Esophagus (tissue), 2 donors: ENCODE measurements at regions not wholly inside any gene's neighbourhood (a gene's known extent, or its start where the extent isn't known, plus 50 kb on each side); places are given as distances from the start of the nearest gene placed in this dataset.
"Not testable (repeated sequence)": the region's sequence is repeated elsewhere in the genome, so short reads cannot be mapped to it uniquely, and the experiment has no call there.

Source experiments
- H3K27ac ChIP-seq, 2 donors: one replicate each; pipeline ENCODE4 v1.5.1; 2013; ENCODE audit warnings: low read depth in 2 of 2, mild to moderate bottlenecking in 2 of 2, inconsistent platforms in 1 of 2, low read length in 1 of 2, moderate library complexity in 1 of 2
- H3K27me3 ChIP-seq, 2 donors: one replicate each; pipeline ENCODE4 v1.6.1; 2013; ENCODE audit warnings: low read length in 2 of 2, control low read depth in 1 of 2, mild to moderate bottlenecking in 1 of 2; ENCODE audit not compliant: insufficient read depth in 2 of 2, control insufficient read depth in 1 of 2
- H3K36me3 ChIP-seq, 2 donors: one replicate each; pipeline ENCODE4 v1.6.1; 2013; ENCODE audit warnings: low read length in 1 of 2; ENCODE audit not compliant: control insufficient read depth in 2 of 2, insufficient read depth in 2 of 2
- H3K4me1 ChIP-seq, 2 donors: one replicate each; pipeline ENCODE4 v1.6.1; 2013; ENCODE audit warnings: low read length in 1 of 2; ENCODE audit not compliant: control insufficient read depth in 2 of 2, insufficient read depth in 2 of 2
- H3K4me3 ChIP-seq, 2 donors: one replicate each; pipeline ENCODE4 v1.5.1; 2013; ENCODE audit warnings: low read length in 2 of 2, mild to moderate bottlenecking in 2 of 2, low read depth in 1 of 2, moderate library complexity in 1 of 2
- H3K9me3 ChIP-seq, 2 donors: one replicate each; pipeline ENCODE4 v1.6.1; 2013; ENCODE audit warnings: mild to moderate bottlenecking in 2 of 2, low read depth in 1 of 2, low read length in 1 of 2, moderate library complexity in 1 of 2; ENCODE audit not compliant: control insufficient read depth in 2 of 2, insufficient read depth in 1 of 2
- whole genome bisulfite sequencing, 2 donors: extraction: QIAGEN DNeasy Blood & Tissue Kit; methylation state at CpG; one replicate each; pipeline ENCODE4 v1.1.7; 2013; 5-methylcytosine and 5-hydroxymethylcytosine counted together
- donor health status: healthy with polysubstance abuse.
- donor health status: Bipolar disorder and iron deficiency.

DNA sequence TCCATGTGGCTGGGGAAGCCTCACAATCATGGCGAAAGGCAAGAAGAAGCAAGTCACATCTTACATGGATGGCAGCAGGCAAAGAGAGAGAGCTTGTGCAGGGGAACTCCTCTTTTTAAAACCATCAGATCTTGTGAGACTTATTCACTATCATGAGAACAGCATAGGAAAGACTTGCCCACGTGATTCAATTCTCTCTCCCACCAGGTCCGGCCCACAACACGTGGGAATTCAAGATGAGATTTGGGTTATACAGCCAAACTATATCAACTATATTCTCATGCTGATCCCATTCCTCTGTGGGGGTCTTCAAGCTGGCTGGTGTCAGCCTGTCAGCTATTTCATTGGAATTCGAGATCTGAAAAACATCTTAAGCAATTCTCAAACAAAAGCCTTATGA lies 56.7 kb upstream of the RBM24 start:
- WGBS, 2 donors: 82 to 85% methylated on average over 5 of the region's 5 CpGs
- not testable (repeated sequence) for H3K9me3 ChIP-seq, H3K27me3 ChIP-seq, H3K4me1 ChIP-seq, H3K36me3 ChIP-seq, H3K4me3 ChIP-seq, H3K27ac ChIP-seq

DNA sequence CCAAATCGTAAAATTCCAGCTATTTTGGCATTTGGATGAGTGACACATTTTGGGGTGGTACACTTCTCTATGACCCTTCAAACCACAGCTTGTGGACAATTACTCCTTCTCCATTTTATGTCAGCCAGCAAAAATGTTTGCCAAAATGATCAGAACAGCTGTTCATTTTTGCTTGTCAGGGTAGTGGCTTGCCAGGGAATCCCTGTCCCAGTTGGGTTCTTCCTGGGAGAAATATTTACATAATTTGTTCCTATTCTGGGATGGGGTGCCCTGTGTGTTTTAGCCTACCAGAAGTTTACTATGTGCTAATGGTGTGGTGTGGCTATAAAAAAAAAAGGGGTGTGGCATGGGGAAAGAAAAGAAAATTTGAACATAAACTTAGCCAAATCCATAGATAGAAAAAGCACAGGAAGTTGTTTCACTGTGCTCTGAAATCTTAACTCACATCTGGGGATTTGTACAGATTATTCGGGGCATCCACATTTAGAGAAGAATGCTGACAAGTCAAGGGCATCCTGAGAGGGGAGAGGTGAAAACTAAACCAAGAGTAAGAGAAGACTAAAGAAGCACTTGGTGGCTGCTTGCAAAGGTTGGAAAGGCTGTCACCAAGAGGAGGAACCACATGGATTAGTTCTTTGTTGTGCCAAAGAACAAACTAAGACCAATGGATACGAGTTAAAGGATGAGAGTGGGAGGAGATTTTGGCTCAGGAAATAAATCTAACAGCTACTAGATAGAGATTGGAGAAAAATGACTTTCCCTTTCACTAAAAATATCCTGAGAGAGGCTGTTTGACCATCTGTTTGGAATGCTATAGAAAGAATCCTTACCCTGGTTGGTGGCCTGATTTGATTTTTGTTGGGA lies 55.2 kb upstream of the RBM24 start:
- Histone ChIP-seq H3K27ac (no peak overlapping the region), H3K36me3 (no peaks in the 10 kb centered on the region), H3K9me3 (no peaks in the 10 kb centered on the region), H3K27me3 (no peaks in the 10 kb centered on the region), H3K4me3 (no peak overlapping the region), H3K4me1 (no peaks in the 10 kb centered on the region)
- WGBS, 2 donors: 42 to 51% methylated on average over 3 of the region's 3 CpGs

DNA sequence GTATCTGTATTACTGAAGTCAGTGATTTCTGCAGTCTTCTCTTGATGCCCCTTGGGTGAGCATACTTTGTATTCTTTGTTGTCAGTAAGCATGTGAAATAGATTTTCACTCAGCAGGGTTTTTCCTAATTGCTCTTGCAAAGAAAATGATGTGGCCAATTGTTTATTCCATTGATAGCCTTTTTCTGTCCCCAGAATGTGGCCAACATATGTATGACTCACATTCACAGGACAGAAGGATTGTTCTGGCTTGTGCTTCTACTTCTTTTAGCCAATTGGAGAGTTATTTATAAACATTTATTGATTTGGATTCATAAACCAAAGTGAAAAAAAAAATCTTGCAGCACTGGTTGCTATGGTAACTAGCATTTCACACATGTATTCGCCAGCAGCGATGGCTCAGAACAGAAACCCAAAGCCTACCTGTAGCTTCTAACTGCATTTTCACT lies 54.4 kb upstream of the RBM24 start:
- 58 to 62% methylated on average over 2 of the region's 2 CpGs for WGBS, 2 donors
- no peak overlapping the region for H3K4me3 ChIP-seq
- H3K36me3 ChIP-seq: no peaks in the 10 kb centered on the region
- H3K27me3 ChIP-seq: no peaks in the 10 kb centered on the region
- H3K4me1 ChIP-seq: no peaks in the 10 kb centered on the region
- no peak overlapping the region for H3K27ac ChIP-seq
- no peaks in the 10 kb centered on the region for H3K9me3 ChIP-seq

DNA sequence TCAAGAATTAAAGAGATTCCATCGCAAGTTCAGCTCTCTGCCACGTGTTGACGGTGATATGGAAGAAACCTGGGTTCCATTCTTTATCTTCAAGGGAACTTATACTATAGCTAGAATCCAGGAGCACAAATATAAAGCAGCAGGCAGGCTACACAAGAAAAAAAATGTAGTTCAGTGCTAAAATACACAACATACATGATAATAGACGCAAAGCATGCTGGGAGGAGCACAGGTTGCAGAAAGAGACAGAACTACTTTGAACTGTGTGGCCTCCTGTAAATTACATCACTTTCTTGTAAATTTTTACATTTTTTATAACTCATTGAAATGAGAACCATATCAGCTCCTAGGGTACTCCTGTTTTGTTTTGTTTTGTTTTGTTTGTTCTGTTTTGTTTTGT lies 53.8 kb upstream of the RBM24 start:
- H3K27me3 ChIP-seq: no peaks in the 10 kb centered on the region
- no peaks in the 10 kb centered on the region for H3K9me3 ChIP-seq
- no peaks in the 10 kb centered on the region for H3K36me3 ChIP-seq
- WGBS, 2 donors: 76 to 89% methylated on average over 4 of the region's 4 CpGs
- no peaks in the 10 kb centered on the region for H3K4me1 ChIP-seq
- no peak overlapping the region for H3K27ac ChIP-seq
- H3K4me3 ChIP-seq: no peak overlapping the region
